ENCODE measurements at regions not wholly inside any gene's neighbourhood (a gene's known extent, or its start where the extent isn't known, plus 50 kb on each side); places are given as distances from the start of the nearest gene placed in this dataset.

DNA sequence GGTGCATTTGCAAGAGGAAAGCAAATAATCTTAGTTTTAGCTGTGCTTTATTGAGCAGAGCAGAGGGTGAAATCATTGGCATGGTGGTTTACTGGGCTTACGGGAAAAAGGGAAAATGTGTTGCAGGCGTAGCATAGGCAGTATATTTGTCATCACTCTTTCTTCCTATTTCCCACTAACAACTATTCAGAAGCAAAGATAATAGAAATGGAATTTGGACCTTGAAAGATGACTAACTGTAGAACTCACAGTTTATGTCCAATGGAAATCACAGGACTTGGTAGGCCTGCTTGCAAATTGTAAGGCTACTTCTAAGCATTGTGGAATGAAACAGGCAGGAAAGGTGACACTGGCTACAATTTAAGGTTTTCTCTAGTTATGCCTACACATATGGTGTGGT is 611.9 kb upstream of the MAN1A1 start:
- H3K27me3 Mint-ChIP-seq (ENCODE audit: insufficient read depth), result no peaks in the 10 kb centered on the region
- DNase-seq, result no peak
- TF ChIP-seq, protein P1, sequence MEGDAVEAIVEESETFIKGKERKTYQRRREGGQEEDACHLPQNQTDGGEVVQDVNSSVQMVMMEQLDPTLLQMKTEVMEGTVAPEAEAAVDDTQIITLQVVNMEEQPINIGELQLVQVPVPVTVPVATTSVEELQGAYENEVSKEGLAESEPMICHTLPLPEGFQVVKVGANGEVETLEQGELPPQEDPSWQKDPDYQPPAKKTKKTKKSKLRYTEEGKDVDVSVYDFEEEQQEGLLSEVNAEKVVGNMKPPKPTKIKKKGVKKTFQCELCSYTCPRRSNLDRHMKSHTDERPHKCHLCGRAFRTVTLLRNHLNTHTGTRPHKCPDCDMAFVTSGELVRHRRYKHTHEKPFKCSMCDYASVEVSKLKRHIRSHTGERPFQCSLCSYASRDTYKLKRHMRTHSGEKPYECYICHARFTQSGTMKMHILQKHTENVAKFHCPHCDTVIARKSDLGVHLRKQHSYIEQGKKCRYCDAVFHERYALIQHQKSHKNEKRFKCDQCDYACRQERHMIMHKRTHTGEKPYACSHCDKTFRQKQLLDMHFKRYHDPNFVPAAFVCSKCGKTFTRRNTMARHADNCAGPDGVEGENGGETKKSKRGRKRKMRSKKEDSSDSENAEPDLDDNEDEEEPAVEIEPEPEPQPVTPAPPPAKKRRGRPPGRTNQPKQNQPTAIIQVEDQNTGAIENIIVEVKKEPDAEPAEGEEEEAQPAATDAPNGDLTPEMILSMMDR (IDR thresholded peaks at IDR 0.05), result no peak
- H3K27ac Mint-ChIP-seq, result no peak overlapping the region
- H3K9me3 Mint-ChIP-seq, result peaks cover 46% of the 10 kb centered on the region
- H3K36me3 Mint-ChIP-seq (ENCODE audit: low read depth), result no peaks in the 10 kb centered on the region
- H3K4me3 Mint-ChIP-seq, result no peak overlapping the region
- no peaks in the 10 kb centered on the region for H3K4me1 Mint-ChIP-seq (ENCODE audit: low read depth)

DNA sequence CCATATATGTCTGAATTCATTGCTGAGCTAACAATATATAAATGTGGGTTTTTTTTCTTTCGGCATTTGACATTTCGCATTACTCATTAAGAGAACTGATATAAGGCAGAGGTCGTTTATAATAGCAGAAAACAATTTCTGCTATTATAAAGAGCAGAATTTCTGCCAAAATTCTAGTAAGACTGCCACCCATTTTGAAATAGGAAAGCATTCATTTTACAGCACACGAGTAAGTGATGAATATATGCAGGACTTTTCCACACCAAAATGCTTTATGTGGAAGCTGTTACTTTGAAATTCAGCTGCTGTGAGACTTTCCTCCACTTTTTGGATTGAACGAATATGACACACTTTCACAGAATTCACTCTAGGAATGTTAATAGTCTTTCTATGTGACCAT is 610.9 kb upstream of the MAN1A1 start:
- H3K27me3 Mint-ChIP-seq (ENCODE audit: insufficient read depth), result no peaks in the 10 kb centered on the region
- H3K4me1 Mint-ChIP-seq (ENCODE audit: low read depth), result no peaks in the 10 kb centered on the region
- TF ChIP-seq, protein P1 (IDR thresholded peaks at IDR 0.05), result no peak
- no peaks in the 10 kb centered on the region for H3K36me3 Mint-ChIP-seq (ENCODE audit: low read depth)
- no peak overlapping the region for H3K27ac Mint-ChIP-seq
- H3K9me3 Mint-ChIP-seq, result peaks cover 46% of the 10 kb centered on the region
- DNase-seq, result no peak
- no peak overlapping the region for H3K4me3 Mint-ChIP-seq

DNA sequence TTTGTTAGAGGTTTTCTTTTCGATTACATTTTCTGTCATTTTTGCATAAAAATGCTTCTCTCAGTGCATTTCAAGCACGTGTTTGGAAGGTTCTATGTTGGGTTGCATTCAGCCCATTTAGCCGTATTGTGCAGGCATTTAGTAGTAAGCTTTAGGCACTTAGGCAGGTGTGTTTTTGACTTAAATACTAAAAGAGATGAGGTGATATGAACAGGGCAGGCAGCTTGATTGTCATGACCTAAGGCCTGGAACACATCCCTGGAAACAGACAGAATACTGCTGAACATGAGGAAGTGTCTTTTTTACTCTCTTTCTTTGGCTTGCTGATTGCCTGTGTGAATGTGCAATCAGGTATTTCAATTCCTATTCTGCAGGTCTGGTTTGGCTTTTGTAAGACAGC is 610.5 kb upstream of the MAN1A1 start:
- Mint-ChIP-seq H3K4me1 (ENCODE audit: low read depth) (no peaks in the 10 kb centered on the region), H3K4me3 (no peak overlapping the region), H3K27ac (no peak overlapping the region), H3K36me3 (ENCODE audit: low read depth) (no peaks in the 10 kb centered on the region), H3K9me3 (peaks cover 42% of the 10 kb centered on the region), H3K27me3 (ENCODE audit: insufficient read depth) (no peaks in the 10 kb centered on the region)
- TF ChIP-seq, protein P1 (IDR thresholded peaks at IDR 0.05), result no peak
- DNase-seq, result no peak

DNA sequence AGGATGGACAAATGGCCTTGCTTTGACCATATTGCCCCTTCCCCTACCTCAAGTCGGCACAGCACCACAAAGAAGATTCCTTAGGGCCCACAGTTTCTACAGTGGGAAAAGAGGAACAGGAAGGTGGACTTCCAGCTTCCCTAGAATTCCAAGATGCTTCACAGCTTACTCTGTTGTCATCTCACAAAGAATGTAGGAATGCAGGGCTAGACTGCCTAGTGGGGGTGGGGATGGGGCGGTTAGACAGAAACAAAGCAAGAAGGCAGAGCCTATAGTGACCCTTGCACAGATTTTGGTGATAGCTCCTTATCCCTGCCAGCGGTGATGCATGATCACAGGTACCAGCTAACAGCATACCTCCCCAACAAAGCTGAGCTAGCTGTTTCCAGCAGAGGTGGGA is 607.6 kb upstream of the MAN1A1 start:
- Mint-ChIP-seq H3K36me3 (ENCODE audit: low read depth) (no peaks in the 10 kb centered on the region), H3K4me3 (no peak overlapping the region), H3K27me3 (ENCODE audit: insufficient read depth) (no peaks in the 10 kb centered on the region), H3K27ac (no peak overlapping the region), H3K4me1 (ENCODE audit: low read depth) (no peaks in the 10 kb centered on the region), H3K9me3 (peaks cover 33% of the 10 kb centered on the region)
- TF ChIP-seq, protein P1 (IDR thresholded peaks at IDR 0.05), result no peak
- no peak for DNase-seq

DNA sequence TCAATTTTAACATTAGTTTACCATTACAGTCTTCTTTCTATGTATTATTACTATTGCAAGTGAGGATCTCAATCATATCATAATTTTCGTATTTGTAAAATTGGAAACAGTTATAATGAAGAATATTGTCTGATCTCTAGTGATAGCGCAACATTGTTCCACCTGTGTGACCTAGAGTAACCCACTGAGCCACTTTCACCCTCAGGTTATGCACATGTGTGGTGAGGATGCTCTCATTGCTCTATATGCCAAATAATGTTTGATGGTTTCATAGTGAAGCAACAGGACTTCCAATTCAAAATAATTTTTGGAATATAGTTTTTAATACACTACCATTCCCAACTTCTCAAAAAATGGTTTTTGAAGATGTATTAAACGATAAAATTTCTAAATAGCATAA is 603.1 kb upstream of the MAN1A1 start:
- no peak for DNase-seq
- Mint-ChIP-seq H3K4me3 (no peak overlapping the region), H3K4me1 (ENCODE audit: low read depth) (no peaks in the 10 kb centered on the region), H3K27me3 (ENCODE audit: insufficient read depth) (no peaks in the 10 kb centered on the region), H3K36me3 (ENCODE audit: low read depth) (no peaks in the 10 kb centered on the region), H3K27ac (no peak overlapping the region), H3K9me3 (peaks cover 23% of the 10 kb centered on the region)
- TF ChIP-seq, protein P1 (IDR thresholded peaks at IDR 0.05), result no peak

DNA sequence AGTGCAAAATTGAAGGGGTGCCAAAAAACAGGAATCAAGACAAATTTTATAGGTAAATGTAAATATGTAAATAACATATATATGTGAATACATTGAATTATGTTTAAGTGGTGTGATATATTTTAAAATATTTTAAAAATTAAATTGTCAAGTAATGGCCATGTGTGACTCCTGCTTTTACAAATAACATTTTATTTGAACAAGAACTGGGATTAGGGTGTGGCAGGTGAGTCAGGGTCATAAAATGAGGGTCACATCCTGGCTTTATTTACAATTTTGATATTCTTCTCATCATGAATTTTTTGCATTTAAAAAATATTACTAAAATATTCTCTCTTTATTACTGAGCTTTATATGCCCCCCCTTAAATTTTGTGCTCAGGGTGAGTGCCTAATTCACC is 601.1 kb upstream of the MAN1A1 start:
- Mint-ChIP-seq H3K4me1 (ENCODE audit: low read depth) (no peaks in the 10 kb centered on the region), H3K9me3 (peaks cover 19% of the 10 kb centered on the region), H3K4me3 (no peak overlapping the region), H3K36me3 (ENCODE audit: low read depth) (peaks cover 2% of the 10 kb centered on the region; the same call in 1 of the 2 replicates), H3K27me3 (ENCODE audit: insufficient read depth) (no peaks in the 10 kb centered on the region), H3K27ac (no peak overlapping the region)
- DNase-seq, result no peak
- TF ChIP-seq, protein P1 (IDR thresholded peaks at IDR 0.05), result no peak

All from HFFc6 (cell line).